22Rv1 (cell line): ENCODE measurements at regions not wholly inside any gene's neighbourhood (a gene's known extent, or its start where the extent isn't known, plus 50 kb on each side); places are given as distances from the start of the nearest gene placed in this dataset.
A peak's percentile ranks its signal among the peaks of the same experiment; 100 is the strongest.

Experiments used
- ZFX ChIP-seq: fragments of 450-650 bp; IDR thresholded peaks from 2 replicates; pipeline ENCODE4 v1.6.1; 2017; ENCODE audit warnings: antibody characterized with exemption, borderline replicate concordance
- TF ChIP-seq, protein P1 (sequence below): fragments of 450-650 bp; IDR thresholded peaks from 2 replicates; pipeline ENCODE4 v1.5.1; 2017; ENCODE audit warnings: mild to moderate bottlenecking

GRCh38 chr2:142603759-142604158 lies 273.7 kb upstream of the KYNU start:
- TF ChIP-seq, protein P1, sequence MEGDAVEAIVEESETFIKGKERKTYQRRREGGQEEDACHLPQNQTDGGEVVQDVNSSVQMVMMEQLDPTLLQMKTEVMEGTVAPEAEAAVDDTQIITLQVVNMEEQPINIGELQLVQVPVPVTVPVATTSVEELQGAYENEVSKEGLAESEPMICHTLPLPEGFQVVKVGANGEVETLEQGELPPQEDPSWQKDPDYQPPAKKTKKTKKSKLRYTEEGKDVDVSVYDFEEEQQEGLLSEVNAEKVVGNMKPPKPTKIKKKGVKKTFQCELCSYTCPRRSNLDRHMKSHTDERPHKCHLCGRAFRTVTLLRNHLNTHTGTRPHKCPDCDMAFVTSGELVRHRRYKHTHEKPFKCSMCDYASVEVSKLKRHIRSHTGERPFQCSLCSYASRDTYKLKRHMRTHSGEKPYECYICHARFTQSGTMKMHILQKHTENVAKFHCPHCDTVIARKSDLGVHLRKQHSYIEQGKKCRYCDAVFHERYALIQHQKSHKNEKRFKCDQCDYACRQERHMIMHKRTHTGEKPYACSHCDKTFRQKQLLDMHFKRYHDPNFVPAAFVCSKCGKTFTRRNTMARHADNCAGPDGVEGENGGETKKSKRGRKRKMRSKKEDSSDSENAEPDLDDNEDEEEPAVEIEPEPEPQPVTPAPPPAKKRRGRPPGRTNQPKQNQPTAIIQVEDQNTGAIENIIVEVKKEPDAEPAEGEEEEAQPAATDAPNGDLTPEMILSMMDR = peak; percentile 32
- no peak for TF ChIP-seq ZFX
